Astrocyte of the cerebellum (primary cell): ENCODE measurements at regions not wholly inside any gene's neighbourhood (a gene's known extent, or its start where the extent isn't known, plus 50 kb on each side); places are given as distances from the start of the nearest gene placed in this dataset.

ENCODE experiments used
- DNase-seq: peaks from one replicate; pipeline ENCODE4 v3.0.0-alpha.2; 2011; ENCODE audit warnings: low read depth
- H3K4me3 ChIP-seq: 2 replicates; pipeline ENCODE4 v1.5.1; 2011; ENCODE audit warnings: mild to moderate bottlenecking, low read depth, low read length, moderate library complexity
- in situ Hi-C: cut with HindIII; loops from 2 replicates; pipeline ENCODE4 v1.10.0; 2017; ENCODE audit warnings: low sequenced_read_pairs
- TF ChIP-seq, protein P1 (sequence below): IDR thresholded peaks from 2 replicates; pipeline ENCODE4 v1.5.1; 2012; ENCODE audit warnings: low read length, low read depth, moderate library complexity, mild to moderate bottlenecking; ENCODE audit errors: missing control alignments

DNA sequence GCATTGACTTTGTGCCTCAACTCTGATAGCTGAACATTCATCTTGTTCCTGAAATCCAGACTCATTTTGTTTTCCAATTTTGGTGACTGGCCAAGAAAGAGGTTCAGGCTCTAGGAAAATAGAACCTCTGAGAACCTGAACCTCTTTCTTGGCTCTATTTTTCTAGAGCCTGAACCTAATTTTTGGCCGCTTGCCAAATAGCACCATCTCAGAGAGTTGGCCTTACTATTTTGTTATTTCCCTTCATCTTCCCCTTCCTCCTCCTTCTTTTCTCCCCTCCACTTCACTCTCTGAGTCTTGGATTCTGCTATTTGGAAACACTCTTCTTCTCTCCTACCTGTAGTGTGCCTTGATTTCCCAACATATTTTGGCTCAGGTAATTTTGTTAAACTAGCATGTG, 114.4 kb upstream of the CNTN1 start:
- TF ChIP-seq, protein P1, sequence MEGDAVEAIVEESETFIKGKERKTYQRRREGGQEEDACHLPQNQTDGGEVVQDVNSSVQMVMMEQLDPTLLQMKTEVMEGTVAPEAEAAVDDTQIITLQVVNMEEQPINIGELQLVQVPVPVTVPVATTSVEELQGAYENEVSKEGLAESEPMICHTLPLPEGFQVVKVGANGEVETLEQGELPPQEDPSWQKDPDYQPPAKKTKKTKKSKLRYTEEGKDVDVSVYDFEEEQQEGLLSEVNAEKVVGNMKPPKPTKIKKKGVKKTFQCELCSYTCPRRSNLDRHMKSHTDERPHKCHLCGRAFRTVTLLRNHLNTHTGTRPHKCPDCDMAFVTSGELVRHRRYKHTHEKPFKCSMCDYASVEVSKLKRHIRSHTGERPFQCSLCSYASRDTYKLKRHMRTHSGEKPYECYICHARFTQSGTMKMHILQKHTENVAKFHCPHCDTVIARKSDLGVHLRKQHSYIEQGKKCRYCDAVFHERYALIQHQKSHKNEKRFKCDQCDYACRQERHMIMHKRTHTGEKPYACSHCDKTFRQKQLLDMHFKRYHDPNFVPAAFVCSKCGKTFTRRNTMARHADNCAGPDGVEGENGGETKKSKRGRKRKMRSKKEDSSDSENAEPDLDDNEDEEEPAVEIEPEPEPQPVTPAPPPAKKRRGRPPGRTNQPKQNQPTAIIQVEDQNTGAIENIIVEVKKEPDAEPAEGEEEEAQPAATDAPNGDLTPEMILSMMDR: no peak
- in situ Hi-C loops: no loop called here
- H3K4me3 ChIP-seq: no peak overlapping the region

DNA sequence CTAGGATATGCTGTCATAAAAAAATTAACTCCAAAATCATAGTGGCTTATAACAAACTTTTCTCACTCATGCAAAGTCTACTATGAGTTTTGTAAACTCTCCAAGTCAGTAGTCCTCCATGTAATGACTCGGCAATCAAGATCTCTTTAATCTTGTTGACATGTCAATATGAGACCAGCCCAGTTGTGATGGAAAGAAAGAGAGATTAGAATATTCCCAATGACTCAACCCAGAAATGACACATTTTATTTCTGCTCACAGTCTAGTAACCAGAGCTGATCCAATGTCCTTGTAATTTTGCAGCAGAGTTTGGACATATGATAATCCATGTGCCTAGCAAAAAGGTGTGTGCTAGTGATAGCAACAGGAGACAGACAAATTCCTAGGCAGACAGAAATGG, 112.6 kb upstream of the CNTN1 start:
- in situ Hi-C loops: no loop called here

More for the DNA sequence above, 114.4 kb upstream of the CNTN1 start:
- DNase-seq: no peak

DNA sequence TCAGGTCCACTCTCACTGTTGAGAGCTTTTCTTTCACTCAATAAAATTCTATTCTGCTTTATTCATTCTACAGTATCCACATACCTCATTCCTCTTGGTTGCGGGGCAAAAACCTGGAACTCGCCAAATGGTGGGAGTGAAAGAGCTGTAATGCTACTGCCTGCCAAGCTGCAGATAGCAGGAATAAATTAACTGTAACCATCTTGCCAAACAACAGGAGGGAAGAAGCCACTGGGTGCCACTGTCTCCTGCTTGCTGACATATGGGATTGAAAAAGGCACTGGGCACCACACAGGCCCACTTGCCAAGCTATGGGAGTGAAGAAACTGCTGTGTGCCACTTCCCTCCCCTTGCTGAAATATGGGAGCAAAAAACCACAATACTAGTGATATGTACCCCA, 111.9 kb upstream of the CNTN1 start:
- DNase-seq: no peak
- in situ Hi-C loops: no loop called here
- TF ChIP-seq, protein P1: no peak
- H3K4me3 ChIP-seq: no peak overlapping the region

More for the DNA sequence above, 112.6 kb upstream of the CNTN1 start:
- DNase-seq: no peak
- no peak overlapping the region for H3K4me3 ChIP-seq
- TF ChIP-seq, protein P1: no peak

GRCh38 chr12:40581889-40582288, 110.3 kb upstream of the CNTN1 start:
- in situ Hi-C loops: no loop called here
- DNase-seq: no peak
- H3K4me3 ChIP-seq: no peak overlapping the region
- TF ChIP-seq, protein P1: no peak

DNA sequence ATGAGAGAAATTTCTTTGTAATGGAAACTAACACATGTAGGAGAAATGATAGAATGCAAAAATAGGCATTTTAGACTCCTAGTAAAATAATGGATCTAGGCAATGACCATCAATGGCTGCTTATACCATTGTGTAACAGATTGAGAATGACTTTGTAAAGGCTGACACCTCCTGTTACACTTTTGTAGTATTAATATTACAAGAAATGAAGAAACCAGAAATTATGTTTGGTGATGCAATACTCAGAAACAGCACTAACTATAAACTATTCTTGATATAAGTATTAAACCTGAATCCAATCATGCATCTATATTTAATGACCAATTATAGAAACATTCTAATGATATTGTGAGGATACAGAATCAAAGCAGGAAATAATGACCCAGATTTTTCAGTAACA, 108.5 kb upstream of the CNTN1 start:
- no peak for DNase-seq
- H3K4me3 ChIP-seq: no peak overlapping the region
- in situ Hi-C loops: no loop called here
- TF ChIP-seq, protein P1: no peak

GRCh38 chr12:40584763-40585162, 107.5 kb upstream of the CNTN1 start:
- in situ Hi-C loops: no loop called here
- no peak overlapping the region for H3K4me3 ChIP-seq
- TF ChIP-seq, protein P1: no peak
- no peak for DNase-seq

DNA sequence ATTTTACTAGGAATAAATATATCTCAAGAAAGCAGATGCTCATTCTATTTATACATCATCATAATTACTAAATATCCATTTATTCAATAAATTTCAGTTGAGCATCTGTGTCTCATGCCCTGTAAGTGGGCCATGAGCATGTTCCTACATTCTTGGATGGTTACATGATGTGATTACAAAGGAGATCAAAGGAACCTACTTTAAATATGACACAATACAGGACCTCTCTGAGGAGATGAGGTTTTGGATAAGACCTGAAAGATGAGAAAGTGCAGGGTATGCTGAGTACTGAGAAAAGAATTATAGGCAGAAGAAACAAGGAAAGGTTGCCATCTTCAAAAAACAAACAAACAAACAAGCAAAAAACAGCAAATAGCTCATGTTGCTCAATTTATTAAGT, 105.4 kb upstream of the CNTN1 start:
- no peak overlapping the region for H3K4me3 ChIP-seq
- no peak for DNase-seq
- TF ChIP-seq, protein P1: no peak
- in situ Hi-C loops: no loop called here
